IPS DF 6.9 (cell line): ENCODE measurements at regions not wholly inside any gene's neighbourhood (a gene's known extent, or its start where the extent isn't known, plus 50 kb on each side); places are given as distances from the start of the nearest gene placed in this dataset.

Experiments used
- DNase-seq: peaks from one replicate; pipeline ENCODE4 v3.0.0-alpha.2; 2013; ENCODE audit warnings: low read depth, low spot score
- H3K27ac ChIP-seq: one replicate; pipeline ENCODE4 v1.5.1; 2013; ENCODE audit warnings: low read length, control low read depth
- H3K27me3 ChIP-seq: 2 replicates; pipeline ENCODE4 v1.6.1; 2013; ENCODE audit warnings: mild to moderate bottlenecking, low read length; ENCODE audit not compliant: control insufficient read depth, insufficient read depth
- H3K36me3 ChIP-seq: 2 replicates; pipeline ENCODE4 v1.6.1; 2013; ENCODE audit warnings: low read length; ENCODE audit not compliant: control insufficient read depth, insufficient read depth
- H3K4me1 ChIP-seq: 2 replicates; pipeline ENCODE4 v1.6.1; 2013; ENCODE audit warnings: low read length; ENCODE audit not compliant: control insufficient read depth, insufficient read depth
- H3K4me3 ChIP-seq: 2 replicates; pipeline ENCODE4 v1.5.1; 2013; ENCODE audit warnings: mild to moderate bottlenecking, low read length
- H3K9me3 ChIP-seq: 2 replicates; pipeline ENCODE4 v1.6.1; 2013; ENCODE audit warnings: low read length, inconsistent platforms; ENCODE audit not compliant: control insufficient read depth, insufficient read depth
- WGBS: extraction: QIAGEN DNeasy Blood & Tissue Kit; methylation state at CpG from one replicate; pipeline ENCODE4 v1.1.7; 2013; ENCODE audit warnings: mixed read lengths, missing lambda C conversion rate; ENCODE audit not compliant: insufficient read length, insufficient coverage; 5-methylcytosine and 5-hydroxymethylcytosine counted together

GRCh38 chr1:5526385-5526750 is 465.9 kb downstream of the NPHP4 start:
- Histone ChIP-seq H3K27me3 (no peaks in the 10 kb centered on the region), H3K9me3 (peaks cover 4% of the 10 kb centered on the region; the same call in 1 of the 2 replicates), H3K4me3 (no peak overlapping the region), H3K27ac (no peak overlapping the region), H3K4me1 (no peaks in the 10 kb centered on the region), H3K36me3 (no peaks in the 10 kb centered on the region)
- WGBS: no CpG with 5 or more reads among the region's 8 CpGs
- DNase-seq: no peak

- no peak overlapping the region for H3K4me3 ChIP-seq
- H3K27ac ChIP-seq: no peak overlapping the region
- no peaks in the 10 kb centered on the region for H3K36me3 ChIP-seq
- no peaks in the 10 kb centered on the region for H3K4me1 ChIP-seq
- WGBS: no CpG with 5 or more reads among the region's 27 CpGs
- peaks cover 4% of the 10 kb centered on the region; the same call in 1 of the 2 replicates for H3K9me3 ChIP-seq
- no peaks in the 10 kb centered on the region for H3K27me3 ChIP-seq
- no peak for DNase-seq
These were observed 466.4 kb downstream of the NPHP4 start for GRCh38 chr1:5525597-5526384.

GRCh38 chr1:5522531-5523145 is 469.6 kb downstream of the NPHP4 start:
- H3K36me3 ChIP-seq: no peaks in the 10 kb centered on the region
- DNase-seq: no peak
- no CpG with 5 or more reads among the region's 14 CpGs for WGBS
- H3K27ac ChIP-seq: no peak overlapping the region
- no peak overlapping the region for H3K4me3 ChIP-seq
- peaks cover 2% of the 10 kb centered on the region; the same call in 1 of the 2 replicates for H3K9me3 ChIP-seq
- H3K27me3 ChIP-seq: no peaks in the 10 kb centered on the region
- H3K4me1 ChIP-seq: no peaks in the 10 kb centered on the region

GRCh38 chr1:5519366-5520135 is 472.7 kb downstream of the NPHP4 start:
- WGBS: no CpG with 5 or more reads among the region's 10 CpGs
- no peak for DNase-seq
- H3K4me1 ChIP-seq: no peaks in the 10 kb centered on the region

GRCh38 chr1:5516756-5517155 is 475.5 kb downstream of the NPHP4 start:
- Histone ChIP-seq H3K27ac (no peak overlapping the region), H3K4me1 (no peaks in the 10 kb centered on the region), H3K4me3 (no peak overlapping the region), H3K36me3 (no peaks in the 10 kb centered on the region), H3K9me3 (peaks cover 1% of the 10 kb centered on the region), H3K27me3 (no peaks in the 10 kb centered on the region)
- DNase-seq: no peak
- no CpG with 5 or more reads among the region's 10 CpGs for WGBS

More at GRCh38 chr1:5519366-5520135, 472.7 kb downstream of the NPHP4 start:
- Histone ChIP-seq H3K4me3 (no peak overlapping the region), H3K27me3 (no peaks in the 10 kb centered on the region), H3K27ac (no peak overlapping the region), H3K36me3 (no peaks in the 10 kb centered on the region), H3K9me3 (peaks cover 2% of the 10 kb centered on the region; the same call in 1 of the 2 replicates)

- no CpG with 5 or more reads among the region's 6 CpGs for WGBS
- DNase-seq: no peak
- no peak overlapping the region for H3K27ac ChIP-seq
- no peaks in the 10 kb centered on the region for H3K36me3 ChIP-seq
- no peaks in the 10 kb centered on the region for H3K4me1 ChIP-seq
- no peak overlapping the region for H3K4me3 ChIP-seq
- peaks cover 1% of the 10 kb centered on the region for H3K9me3 ChIP-seq
- H3K27me3 ChIP-seq: no peaks in the 10 kb centered on the region
These were observed 476.7 kb downstream of the NPHP4 start for GRCh38 chr1:5515501-5515900.

GRCh38 chr1:5514527-5515183 is 477.6 kb downstream of the NPHP4 start:
- H3K27ac ChIP-seq: no peak overlapping the region
- DNase-seq: no peak
- no CpG with 5 or more reads among the region's 13 CpGs for WGBS
- no peaks in the 10 kb centered on the region for H3K36me3 ChIP-seq
- no peak overlapping the region for H3K4me3 ChIP-seq
- H3K27me3 ChIP-seq: no peaks in the 10 kb centered on the region
- H3K9me3 ChIP-seq: peaks cover 1% of the 10 kb centered on the region
- no peaks in the 10 kb centered on the region for H3K4me1 ChIP-seq

GRCh38 chr1:5513846-5514526 is 478.2 kb downstream of the NPHP4 start:
- WGBS: no CpG with 5 or more reads among the region's 7 CpGs
- Histone ChIP-seq H3K4me3 (no peak overlapping the region), H3K9me3 (peaks cover 1% of the 10 kb centered on the region)

GRCh38 chr1:5513179-5513578 is 479.0 kb downstream of the NPHP4 start:
- Histone ChIP-seq H3K4me1 (no peaks in the 10 kb centered on the region), H3K9me3 (peaks cover 1% of the 10 kb centered on the region), H3K4me3 (no peak overlapping the region), H3K27ac (no peak overlapping the region), H3K36me3 (no peaks in the 10 kb centered on the region), H3K27me3 (no peaks in the 10 kb centered on the region)
- DNase-seq: no peak
- no CpG with 5 or more reads among the region's 9 CpGs for WGBS

More at GRCh38 chr1:5513846-5514526, 478.2 kb downstream of the NPHP4 start:
- H3K36me3 ChIP-seq: no peaks in the 10 kb centered on the region
- DNase-seq: no peak
- H3K27ac ChIP-seq: no peak overlapping the region
- H3K4me1 ChIP-seq: no peaks in the 10 kb centered on the region
- no peaks in the 10 kb centered on the region for H3K27me3 ChIP-seq
